H1 (cell line): ENCODE measurements at regions not wholly inside any gene's neighbourhood (a gene's known extent, or its start where the extent isn't known, plus 50 kb on each side); places are given as distances from the start of the nearest gene placed in this dataset.

ENCODE experiments used
- GABPA ChIP-seq: IDR thresholded peaks from 2 replicates; pipeline ENCODE4 v1.6.1; 2011; ENCODE audit warnings: mild to moderate bottlenecking, low read length, moderate library complexity, borderline replicate concordance; ENCODE audit not compliant: insufficient read depth
- TF ChIP-seq, protein P1 (sequence below): fragments of 300-600 bp; sonication (generic); IDR thresholded peaks from 2 replicates; pipeline ENCODE4 v1.7.1; 2012; ENCODE audit warnings: low read length, moderate library complexity, mild to moderate bottlenecking, inconsistent platforms; ENCODE audit not compliant: insufficient replicate concordance

DNA sequence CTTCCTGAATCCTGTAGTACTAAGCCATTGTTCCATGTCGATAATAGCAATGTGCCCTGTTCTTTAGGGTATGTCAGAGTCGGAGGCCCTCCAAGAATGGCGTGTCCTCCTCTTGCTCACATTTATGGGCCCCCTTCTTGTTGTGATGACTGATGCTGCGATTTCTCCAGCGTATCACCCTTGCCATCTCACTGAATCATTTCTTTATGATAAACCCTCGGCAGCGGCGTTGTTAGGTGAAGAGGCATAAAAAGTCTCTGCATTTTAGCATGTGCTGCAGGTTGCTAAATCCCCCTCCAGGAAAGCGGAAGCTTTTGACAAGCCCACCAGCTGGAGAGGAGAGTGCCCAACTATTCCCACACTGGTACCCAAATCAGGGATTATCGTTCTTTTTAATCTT is 1045.3 kb downstream of the BRD1 start (continued):
- TF ChIP-seq, protein P1, sequence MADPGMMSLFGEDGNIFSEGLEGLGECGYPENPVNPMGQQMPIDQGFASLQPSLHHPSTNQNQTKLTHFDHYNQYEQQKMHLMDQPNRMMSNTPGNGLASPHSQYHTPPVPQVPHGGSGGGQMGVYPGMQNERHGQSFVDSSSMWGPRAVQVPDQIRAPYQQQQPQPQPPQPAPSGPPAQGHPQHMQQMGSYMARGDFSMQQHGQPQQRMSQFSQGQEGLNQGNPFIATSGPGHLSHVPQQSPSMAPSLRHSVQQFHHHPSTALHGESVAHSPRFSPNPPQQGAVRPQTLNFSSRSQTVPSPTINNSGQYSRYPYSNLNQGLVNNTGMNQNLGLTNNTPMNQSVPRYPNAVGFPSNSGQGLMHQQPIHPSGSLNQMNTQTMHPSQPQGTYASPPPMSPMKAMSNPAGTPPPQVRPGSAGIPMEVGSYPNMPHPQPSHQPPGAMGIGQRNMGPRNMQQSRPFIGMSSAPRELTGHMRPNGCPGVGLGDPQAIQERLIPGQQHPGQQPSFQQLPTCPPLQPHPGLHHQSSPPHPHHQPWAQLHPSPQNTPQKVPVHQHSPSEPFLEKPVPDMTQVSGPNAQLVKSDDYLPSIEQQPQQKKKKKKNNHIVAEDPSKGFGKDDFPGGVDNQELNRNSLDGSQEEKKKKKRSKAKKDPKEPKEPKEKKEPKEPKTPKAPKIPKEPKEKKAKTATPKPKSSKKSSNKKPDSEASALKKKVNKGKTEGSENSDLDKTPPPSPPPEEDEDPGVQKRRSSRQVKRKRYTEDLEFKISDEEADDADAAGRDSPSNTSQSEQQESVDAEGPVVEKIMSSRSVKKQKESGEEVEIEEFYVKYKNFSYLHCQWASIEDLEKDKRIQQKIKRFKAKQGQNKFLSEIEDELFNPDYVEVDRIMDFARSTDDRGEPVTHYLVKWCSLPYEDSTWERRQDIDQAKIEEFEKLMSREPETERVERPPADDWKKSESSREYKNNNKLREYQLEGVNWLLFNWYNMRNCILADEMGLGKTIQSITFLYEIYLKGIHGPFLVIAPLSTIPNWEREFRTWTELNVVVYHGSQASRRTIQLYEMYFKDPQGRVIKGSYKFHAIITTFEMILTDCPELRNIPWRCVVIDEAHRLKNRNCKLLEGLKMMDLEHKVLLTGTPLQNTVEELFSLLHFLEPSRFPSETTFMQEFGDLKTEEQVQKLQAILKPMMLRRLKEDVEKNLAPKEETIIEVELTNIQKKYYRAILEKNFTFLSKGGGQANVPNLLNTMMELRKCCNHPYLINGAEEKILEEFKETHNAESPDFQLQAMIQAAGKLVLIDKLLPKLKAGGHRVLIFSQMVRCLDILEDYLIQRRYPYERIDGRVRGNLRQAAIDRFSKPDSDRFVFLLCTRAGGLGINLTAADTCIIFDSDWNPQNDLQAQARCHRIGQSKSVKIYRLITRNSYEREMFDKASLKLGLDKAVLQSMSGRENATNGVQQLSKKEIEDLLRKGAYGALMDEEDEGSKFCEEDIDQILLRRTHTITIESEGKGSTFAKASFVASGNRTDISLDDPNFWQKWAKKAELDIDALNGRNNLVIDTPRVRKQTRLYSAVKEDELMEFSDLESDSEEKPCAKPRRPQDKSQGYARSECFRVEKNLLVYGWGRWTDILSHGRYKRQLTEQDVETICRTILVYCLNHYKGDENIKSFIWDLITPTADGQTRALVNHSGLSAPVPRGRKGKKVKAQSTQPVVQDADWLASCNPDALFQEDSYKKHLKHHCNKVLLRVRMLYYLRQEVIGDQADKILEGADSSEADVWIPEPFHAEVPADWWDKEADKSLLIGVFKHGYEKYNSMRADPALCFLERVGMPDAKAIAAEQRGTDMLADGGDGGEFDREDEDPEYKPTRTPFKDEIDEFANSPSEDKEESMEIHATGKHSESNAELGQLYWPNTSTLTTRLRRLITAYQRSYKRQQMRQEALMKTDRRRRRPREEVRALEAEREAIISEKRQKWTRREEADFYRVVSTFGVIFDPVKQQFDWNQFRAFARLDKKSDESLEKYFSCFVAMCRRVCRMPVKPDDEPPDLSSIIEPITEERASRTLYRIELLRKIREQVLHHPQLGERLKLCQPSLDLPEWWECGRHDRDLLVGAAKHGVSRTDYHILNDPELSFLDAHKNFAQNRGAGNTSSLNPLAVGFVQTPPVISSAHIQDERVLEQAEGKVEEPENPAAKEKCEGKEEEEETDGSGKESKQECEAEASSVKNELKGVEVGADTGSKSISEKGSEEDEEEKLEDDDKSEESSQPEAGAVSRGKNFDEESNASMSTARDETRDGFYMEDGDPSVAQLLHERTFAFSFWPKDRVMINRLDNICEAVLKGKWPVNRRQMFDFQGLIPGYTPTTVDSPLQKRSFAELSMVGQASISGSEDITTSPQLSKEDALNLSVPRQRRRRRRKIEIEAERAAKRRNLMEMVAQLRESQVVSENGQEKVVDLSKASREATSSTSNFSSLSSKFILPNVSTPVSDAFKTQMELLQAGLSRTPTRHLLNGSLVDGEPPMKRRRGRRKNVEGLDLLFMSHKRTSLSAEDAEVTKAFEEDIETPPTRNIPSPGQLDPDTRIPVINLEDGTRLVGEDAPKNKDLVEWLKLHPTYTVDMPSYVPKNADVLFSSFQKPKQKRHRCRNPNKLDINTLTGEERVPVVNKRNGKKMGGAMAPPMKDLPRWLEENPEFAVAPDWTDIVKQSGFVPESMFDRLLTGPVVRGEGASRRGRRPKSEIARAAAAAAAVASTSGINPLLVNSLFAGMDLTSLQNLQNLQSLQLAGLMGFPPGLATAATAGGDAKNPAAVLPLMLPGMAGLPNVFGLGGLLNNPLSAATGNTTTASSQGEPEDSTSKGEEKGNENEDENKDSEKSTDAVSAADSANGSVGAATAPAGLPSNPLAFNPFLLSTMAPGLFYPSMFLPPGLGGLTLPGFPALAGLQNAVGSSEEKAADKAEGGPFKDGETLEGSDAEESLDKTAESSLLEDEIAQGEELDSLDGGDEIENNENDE: no peak
- no peak for TF ChIP-seq GABPA
